ENCODE measurements at regions not wholly inside any gene's neighbourhood (a gene's known extent, or its start where the extent isn't known, plus 50 kb on each side); places are given as distances from the start of the nearest gene placed in this dataset.

- H3K27me3 Mint-ChIP-seq (ENCODE audit: insufficient read depth), result no peaks in the 10 kb centered on the region
- no peaks in the 10 kb centered on the region for H3K27me3 ChIP-seq (ENCODE audit: control insufficient read depth, insufficient read depth, low read length, poor library complexity, severe bottlenecking)
- 100% methylated on average over 1 of the region's 1 CpG; no CpG with 5 or more reads in 1 of the 2 experiments for WGBS, 2 experiments (ENCODE audit: insufficient coverage in 1 of 2, insufficient read length in 1 of 2)
- H3K9me3 ChIP-seq (ENCODE audit: control insufficient read depth, low read length), result no peaks in the 10 kb centered on the region
- no peak for DNase-seq
- no peaks in the 10 kb centered on the region for H3K4me1 ChIP-seq (ENCODE audit: control insufficient read depth, insufficient read depth, low read length)
- peaks cover 4% of the 10 kb centered on the region for H3K36me3 ChIP-seq (ENCODE audit: control insufficient read depth, insufficient read depth, low read length)
- H3K4me3 Mint-ChIP-seq, result no peak overlapping the region
- no peak overlapping the region for H3K27ac Mint-ChIP-seq
- no peak overlapping the region for H3K27ac ChIP-seq (ENCODE audit: low read depth, low read length)
- H3K9ac ChIP-seq (ENCODE audit: extremely low read depth, low read length, poor library complexity, severe bottlenecking), result no peak overlapping the region
- no peak for TF ChIP-seq CTCF (conservative IDR thresholded peaks at IDR 0.05)
- no peaks in the 10 kb centered on the region for H3K4me1 Mint-ChIP-seq
- H3K4me3 ChIP-seq (ENCODE audit: low read length), result no peak overlapping the region
- peaks cover 24% of the 10 kb centered on the region for H3K36me3 Mint-ChIP-seq (ENCODE audit: low read depth)
- H3K9me3 Mint-ChIP-seq, result peaks cover 67% of the 10 kb centered on the region
These were observed 76.8 kb upstream of the RAB40AL start for GRCh38 chrX:102860235-102860634.

GRCh38 chrX:102863735-102864134, 73.3 kb upstream of the RAB40AL start:
- H3K9ac ChIP-seq (ENCODE audit: extremely low read depth, low read length, poor library complexity, severe bottlenecking), result no peak overlapping the region
- no peaks in the 10 kb centered on the region for H3K4me1 ChIP-seq (ENCODE audit: control insufficient read depth, insufficient read depth, low read length)
- DNase-seq, result peak; percentile 95
- Mint-ChIP-seq H3K36me3 (ENCODE audit: low read depth) (peaks cover 22% of the 10 kb centered on the region), H3K27me3 (ENCODE audit: insufficient read depth) (no peaks in the 10 kb centered on the region), H3K4me3 (no peak overlapping the region), H3K9me3 (peaks cover 55% of the 10 kb centered on the region), H3K27ac (no peak overlapping the region), H3K4me1 (no peaks in the 10 kb centered on the region)
- H3K27ac ChIP-seq (ENCODE audit: low read depth, low read length), result no peak overlapping the region
- peak; percentile 87 for TF ChIP-seq CTCF (conservative IDR thresholded peaks at IDR 0.05)
- H3K9me3 ChIP-seq (ENCODE audit: control insufficient read depth, low read length), result no peaks in the 10 kb centered on the region
- H3K27me3 ChIP-seq (ENCODE audit: control insufficient read depth, insufficient read depth, low read length, poor library complexity, severe bottlenecking), result no peaks in the 10 kb centered on the region
- WGBS, 2 experiments (ENCODE audit: insufficient coverage in 1 of 2, insufficient read length in 1 of 2), result 7% methylated on average over 4 of the region's 4 CpGs; no CpG with 5 or more reads in 1 of the 2 experiments
- H3K36me3 ChIP-seq (ENCODE audit: control insufficient read depth, insufficient read depth, low read length), result peaks cover 12% of the 10 kb centered on the region
- no peak overlapping the region for H3K4me3 ChIP-seq (ENCODE audit: low read length)

- H3K9me3 ChIP-seq (ENCODE audit: control insufficient read depth, low read length), result no peaks in the 10 kb centered on the region
- Mint-ChIP-seq H3K4me1 (no peaks in the 10 kb centered on the region), H3K4me3 (no peak overlapping the region), H3K27me3 (ENCODE audit: insufficient read depth) (no peaks in the 10 kb centered on the region), H3K36me3 (ENCODE audit: low read depth) (peaks cover 15% of the 10 kb centered on the region), H3K27ac (no peak overlapping the region), H3K9me3 (peaks cover 33% of the 10 kb centered on the region)
- H3K4me3 ChIP-seq (ENCODE audit: low read length), result no peak overlapping the region
- no peak overlapping the region for H3K9ac ChIP-seq (ENCODE audit: extremely low read depth, low read length, poor library complexity, severe bottlenecking)
- no peaks in the 10 kb centered on the region for H3K4me1 ChIP-seq (ENCODE audit: control insufficient read depth, insufficient read depth, low read length)
- H3K27ac ChIP-seq (ENCODE audit: low read depth, low read length), result no peak overlapping the region
- H3K27me3 ChIP-seq (ENCODE audit: control insufficient read depth, insufficient read depth, low read length, poor library complexity, severe bottlenecking), result no peaks in the 10 kb centered on the region
- no peak for TF ChIP-seq CTCF (conservative IDR thresholded peaks at IDR 0.05)
- peaks cover 12% of the 10 kb centered on the region for H3K36me3 ChIP-seq (ENCODE audit: control insufficient read depth, insufficient read depth, low read length)
- WGBS, 2 experiments (ENCODE audit: insufficient coverage in 1 of 2, insufficient read length in 1 of 2), result 100% methylated on average over 2 of the region's 2 CpGs; no CpG with 5 or more reads in 1 of the 2 experiments
- DNase-seq, result no peak
These were observed 70.0 kb upstream of the RAB40AL start for GRCh38 chrX:102866981-102867656.

All from endodermal cell (in vitro differentiated cells).